Activated T-cell treated with anti-CD3 and anti-CD28 coated beads for 1 hour (primary cell): ENCODE measurements at regions not wholly inside any gene's neighbourhood (a gene's known extent, or its start where the extent isn't known, plus 50 kb on each side); places are given as distances from the start of the nearest gene placed in this dataset.

Experiments
- DNase-seq: peaks from one replicate; pipeline ENCODE4 v3.0.0-alpha.2; 2020; ENCODE audit warnings: low read depth

GRCh38 chr3:104510131-104510849 is 856.4 kb upstream of the ALCAM start:
- DNase-seq, result no peak

GRCh38 chr3:104514371-104514770 is 852.3 kb upstream of the ALCAM start:
- no peak for DNase-seq

- DNase-seq, result no peak
Observed at GRCh38 chr3:104514776-104515175, 851.9 kb upstream of the ALCAM start.

GRCh38 chr3:104519068-104519467 is 847.6 kb upstream of the ALCAM start:
- no peak for DNase-seq

GRCh38 chr3:104519468-104520227 is 847.1 kb upstream of the ALCAM start:
- DNase-seq, result no peak

- no peak for DNase-seq
Observed at GRCh38 chr3:104520228-104520655, 846.5 kb upstream of the ALCAM start.

GRCh38 chr3:104521606-104522336 is 844.9 kb upstream of the ALCAM start:
- DNase-seq, result no peak

GRCh38 chr3:104523136-104523535 is 843.6 kb upstream of the ALCAM start:
- DNase-seq, result no peak

- no peak for DNase-seq
Observed at GRCh38 chr3:104526901-104527401, 839.8 kb upstream of the ALCAM start.

- DNase-seq, result no peak
Observed at GRCh38 chr3:104530934-104531333, 835.8 kb upstream of the ALCAM start.

GRCh38 chr3:104536715-104537114 is 830.0 kb upstream of the ALCAM start:
- no peak for DNase-seq

- DNase-seq, result no peak
Observed at GRCh38 chr3:104537323-104537722, 829.4 kb upstream of the ALCAM start.

GRCh38 chr3:104546301-104546700 is 820.4 kb upstream of the ALCAM start:
- DNase-seq, result no peak

- no peak for DNase-seq
Observed at GRCh38 chr3:104547031-104547430, 819.7 kb upstream of the ALCAM start.

- DNase-seq, result no peak
Observed at GRCh38 chr3:104548401-104548800, 818.3 kb upstream of the ALCAM start.

GRCh38 chr3:104549099-104549714 is 817.5 kb upstream of the ALCAM start:
- DNase-seq, result no peak

- no peak for DNase-seq
Observed at GRCh38 chr3:104553121-104553520, 813.6 kb upstream of the ALCAM start.

GRCh38 chr3:104554425-104554824 is 812.3 kb upstream of the ALCAM start:
- no peak for DNase-seq

- no peak for DNase-seq
Observed at GRCh38 chr3:104555728-104556127, 811.0 kb upstream of the ALCAM start.

GRCh38 chr3:104556372-104557078 is 810.2 kb upstream of the ALCAM start:
- no peak for DNase-seq

GRCh38 chr3:104561324-104561723 is 805.4 kb upstream of the ALCAM start:
- DNase-seq, result no peak
